ENCODE measurements at regions not wholly inside any gene's neighbourhood (a gene's known extent, or its start where the extent isn't known, plus 50 kb on each side); places are given as distances from the start of the nearest gene placed in this dataset.

DNA sequence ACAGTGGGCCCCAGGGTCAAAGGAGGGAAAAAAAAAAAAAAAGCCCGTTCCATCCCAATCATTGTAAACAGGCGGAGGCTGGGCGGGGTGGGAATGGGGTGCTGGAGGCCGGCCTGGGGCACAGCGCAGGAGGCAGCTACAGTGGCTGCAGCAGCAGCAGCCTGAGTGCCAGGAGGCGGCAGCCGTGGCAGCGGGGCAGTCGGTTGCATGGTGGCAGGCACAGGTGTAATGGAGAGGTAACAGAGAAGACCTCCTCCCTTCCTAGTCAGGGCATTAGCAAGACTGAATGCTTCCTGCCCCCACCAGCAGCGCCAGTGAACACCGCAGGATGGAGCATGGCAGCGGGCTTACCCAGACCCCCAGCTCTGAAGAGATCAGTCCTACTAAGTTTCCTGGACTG is 279.1 kb upstream of the TTC14 start:
- Mint-ChIP-seq H3K36me3 (ENCODE audit: low read depth) (no peaks in the 10 kb centered on the region), H3K27me3 (no peaks in the 10 kb centered on the region), H3K27ac (no peak overlapping the region), H3K4me3 (no peak overlapping the region), H3K9me3 (peaks cover 4% of the 10 kb centered on the region), H3K4me1 (no peaks in the 10 kb centered on the region)
- DNase-seq = no peak
- ATAC-seq = no peak

DNA sequence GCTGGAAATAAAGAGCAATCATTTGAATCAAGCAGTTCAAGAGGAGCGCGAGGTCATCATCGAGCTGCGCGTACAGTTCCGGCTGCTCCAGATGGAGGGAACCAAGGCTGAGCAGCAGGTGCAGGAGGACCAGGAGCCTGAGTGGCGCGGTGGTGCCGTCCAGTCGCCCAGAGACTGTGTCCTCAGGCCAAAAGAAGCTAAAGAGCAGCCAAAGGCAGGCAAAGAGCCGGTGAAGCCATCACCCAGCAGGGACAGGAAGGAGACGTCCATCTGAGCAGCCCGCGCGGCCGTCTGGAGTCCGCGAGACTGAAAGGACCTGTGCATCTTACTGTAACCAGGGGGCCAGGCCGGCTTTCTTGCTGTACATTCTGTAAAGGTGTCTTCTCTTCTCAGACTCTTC is 277.2 kb upstream of the TTC14 start:
- Mint-ChIP-seq H3K4me3 (no peak overlapping the region), H3K4me1 (no peaks in the 10 kb centered on the region), H3K27ac (no peak overlapping the region), H3K9me3 (peaks cover 4% of the 10 kb centered on the region), H3K36me3 (ENCODE audit: low read depth) (no peaks in the 10 kb centered on the region), H3K27me3 (no peaks in the 10 kb centered on the region)
- no peak for ATAC-seq
- DNase-seq = no peak

GRCh38 chr3:180325533-180325932 is 276.4 kb upstream of the TTC14 start:
- H3K27me3 Mint-ChIP-seq = no peaks in the 10 kb centered on the region
- H3K36me3 Mint-ChIP-seq (ENCODE audit: low read depth) = no peaks in the 10 kb centered on the region
- no peaks in the 10 kb centered on the region for H3K4me1 Mint-ChIP-seq
- DNase-seq (no peak), ATAC-seq (no peak)
- H3K9me3 Mint-ChIP-seq = peaks cover 4% of the 10 kb centered on the region
- H3K27ac Mint-ChIP-seq = no peak overlapping the region
- no peak overlapping the region for H3K4me3 Mint-ChIP-seq

- ATAC-seq = no peak
- Mint-ChIP-seq H3K27ac (no peak overlapping the region), H3K9me3 (peaks cover 4% of the 10 kb centered on the region), H3K27me3 (no peaks in the 10 kb centered on the region), H3K4me1 (no peaks in the 10 kb centered on the region), H3K4me3 (no peak overlapping the region), H3K36me3 (ENCODE audit: low read depth) (no peaks in the 10 kb centered on the region)
- DNase-seq = no peak
These were observed 276.0 kb upstream of the TTC14 start for GRCh38 chr3:180325958-180326357.

GRCh38 chr3:180329187-180329586 is 272.8 kb upstream of the TTC14 start:
- Mint-ChIP-seq H3K27me3 (no peaks in the 10 kb centered on the region), H3K4me1 (no peaks in the 10 kb centered on the region), H3K27ac (no peak overlapping the region), H3K36me3 (ENCODE audit: low read depth) (no peaks in the 10 kb centered on the region), H3K4me3 (no peak overlapping the region), H3K9me3 (peaks cover 7% of the 10 kb centered on the region)
- DNase-seq (no peak), ATAC-seq (no peak)

- DNase-seq = no peak
- no peak overlapping the region for H3K27ac Mint-ChIP-seq
- H3K9me3 Mint-ChIP-seq = peaks cover 4% of the 10 kb centered on the region
These were observed 272.1 kb upstream of the TTC14 start for GRCh38 chr3:180329847-180330246.

GRCh38 chr3:180330440-180330839 is 271.5 kb upstream of the TTC14 start:
- Mint-ChIP-seq H3K9me3 (peaks cover 4% of the 10 kb centered on the region), H3K4me3 (no peak overlapping the region), H3K27me3 (no peaks in the 10 kb centered on the region), H3K36me3 (ENCODE audit: low read depth) (no peaks in the 10 kb centered on the region), H3K4me1 (no peaks in the 10 kb centered on the region), H3K27ac (no peak overlapping the region)
- DNase-seq (no peak), ATAC-seq (no peak)

More at GRCh38 chr3:180329847-180330246, 272.1 kb upstream of the TTC14 start:
- Mint-ChIP-seq H3K36me3 (ENCODE audit: low read depth) (no peaks in the 10 kb centered on the region), H3K27me3 (no peaks in the 10 kb centered on the region), H3K4me3 (no peak overlapping the region), H3K4me1 (no peaks in the 10 kb centered on the region)
- ATAC-seq = no peak

GRCh38 chr3:180332608-180333007 is 269.4 kb upstream of the TTC14 start:
- no peaks in the 10 kb centered on the region for H3K27me3 Mint-ChIP-seq

GRCh38 chr3:180335050-180335449 is 266.9 kb upstream of the TTC14 start:
- Mint-ChIP-seq H3K4me1 (no peaks in the 10 kb centered on the region), H3K27ac (no peak overlapping the region), H3K36me3 (ENCODE audit: low read depth) (no peaks in the 10 kb centered on the region), H3K9me3 (peaks cover 4% of the 10 kb centered on the region), H3K27me3 (no peaks in the 10 kb centered on the region), H3K4me3 (no peak overlapping the region)
- ATAC-seq (no peak), DNase-seq (no peak)

More at GRCh38 chr3:180332608-180333007, 269.4 kb upstream of the TTC14 start:
- Mint-ChIP-seq H3K4me1 (no peaks in the 10 kb centered on the region), H3K27ac (no peak overlapping the region), H3K4me3 (no peak overlapping the region), H3K36me3 (ENCODE audit: low read depth) (no peaks in the 10 kb centered on the region), H3K9me3 (peaks cover 4% of the 10 kb centered on the region)
- DNase-seq = no peak
- no peak for ATAC-seq

DNA sequence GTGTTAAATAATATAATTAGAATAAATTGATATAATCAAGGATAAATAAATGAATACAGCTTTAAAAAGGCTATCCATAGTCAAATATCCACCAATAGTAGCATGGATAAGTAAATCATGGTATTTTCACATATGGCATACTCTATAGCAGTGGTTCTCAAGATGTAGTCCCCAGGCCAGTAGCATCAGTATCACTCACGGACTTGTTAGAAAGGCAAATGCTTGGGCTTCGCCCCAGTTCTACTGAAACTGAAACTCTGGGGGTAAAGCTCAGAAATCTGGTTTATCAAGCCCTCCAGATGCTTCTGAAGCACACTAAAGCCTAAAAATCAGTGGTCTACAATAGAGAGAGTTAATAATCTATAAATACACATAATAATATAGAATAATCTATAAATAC is 261.6 kb upstream of the TTC14 start:
- Mint-ChIP-seq H3K36me3 (ENCODE audit: low read depth) (no peaks in the 10 kb centered on the region), H3K27ac (no peak overlapping the region), H3K27me3 (no peaks in the 10 kb centered on the region), H3K4me3 (no peak overlapping the region), H3K9me3 (no peaks in the 10 kb centered on the region), H3K4me1 (no peaks in the 10 kb centered on the region)
- no peak for ATAC-seq
- DNase-seq = no peak

DNA sequence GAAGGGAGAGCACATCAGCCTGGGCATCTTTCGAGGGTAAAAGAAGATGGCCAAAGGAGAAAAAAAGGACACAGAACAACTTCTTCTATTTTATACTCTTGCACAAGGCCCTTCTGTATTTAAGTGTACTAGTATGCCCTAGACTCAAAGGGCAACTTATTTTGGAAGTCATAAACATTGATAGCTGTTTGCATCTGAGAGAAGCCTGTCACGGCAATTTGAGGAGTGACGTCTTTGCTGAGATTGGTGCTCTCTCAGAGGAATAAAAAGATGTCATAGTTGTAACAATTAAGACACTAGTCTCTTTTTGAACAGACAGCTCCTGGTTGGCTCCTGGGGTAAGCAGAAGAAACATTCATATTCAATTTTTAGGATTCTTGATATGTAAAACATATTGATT is 260.4 kb upstream of the TTC14 start:
- Mint-ChIP-seq H3K27me3 (no peaks in the 10 kb centered on the region), H3K27ac (no peak overlapping the region), H3K4me3 (no peak overlapping the region), H3K36me3 (ENCODE audit: low read depth) (no peaks in the 10 kb centered on the region), H3K9me3 (no peaks in the 10 kb centered on the region), H3K4me1 (no peaks in the 10 kb centered on the region)
- ATAC-seq = no peak
- no peak for DNase-seq

DNA sequence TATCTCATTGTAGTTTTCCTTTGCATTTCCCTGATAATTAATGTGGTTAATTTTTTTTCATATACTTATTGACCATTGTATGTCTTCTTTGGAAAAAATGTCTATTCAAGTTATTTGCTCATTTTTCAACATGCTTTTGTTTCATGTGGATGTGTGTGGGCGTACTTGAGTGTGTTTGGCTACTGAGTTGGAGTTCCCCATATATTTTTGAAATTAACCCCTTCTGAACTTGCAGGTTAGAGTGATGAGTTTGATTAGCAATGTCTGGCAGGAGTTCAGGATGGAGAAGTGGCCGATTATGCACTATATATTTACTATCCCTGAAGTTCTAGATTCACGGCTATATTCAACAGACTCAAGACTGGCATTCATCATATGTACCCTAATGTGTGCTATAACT is 250.4 kb upstream of the TTC14 start:
- H3K27ac Mint-ChIP-seq = no peak overlapping the region
- H3K36me3 Mint-ChIP-seq (ENCODE audit: low read depth) = no peaks in the 10 kb centered on the region
- H3K4me3 Mint-ChIP-seq = no peak overlapping the region
- peaks cover 2% of the 10 kb centered on the region for H3K27me3 Mint-ChIP-seq
- DNase-seq = no peak
- H3K9me3 Mint-ChIP-seq = peaks cover 4% of the 10 kb centered on the region
- H3K4me1 Mint-ChIP-seq = no peaks in the 10 kb centered on the region
- no peak for ATAC-seq

GRCh38 chr3:180352261-180352660 is 249.7 kb upstream of the TTC14 start:
- no peak overlapping the region for H3K27ac Mint-ChIP-seq
- H3K4me3 Mint-ChIP-seq = no peak overlapping the region
- H3K9me3 Mint-ChIP-seq = no peaks in the 10 kb centered on the region
- H3K4me1 Mint-ChIP-seq = no peaks in the 10 kb centered on the region
- ATAC-seq (no peak), DNase-seq (no peak)
- peaks cover 2% of the 10 kb centered on the region for H3K27me3 Mint-ChIP-seq
- no peaks in the 10 kb centered on the region for H3K36me3 Mint-ChIP-seq (ENCODE audit: low read depth)

GRCh38 chr3:180354214-180354613 is 247.7 kb upstream of the TTC14 start:
- DNase-seq (no peak), ATAC-seq (no peak)
- no peaks in the 10 kb centered on the region for H3K9me3 Mint-ChIP-seq
- H3K27ac Mint-ChIP-seq = no peak overlapping the region
- no peaks in the 10 kb centered on the region for H3K36me3 Mint-ChIP-seq (ENCODE audit: low read depth)
- H3K27me3 Mint-ChIP-seq = peaks cover 2% of the 10 kb centered on the region
- no peaks in the 10 kb centered on the region for H3K4me1 Mint-ChIP-seq
- no peak overlapping the region for H3K4me3 Mint-ChIP-seq

DNA sequence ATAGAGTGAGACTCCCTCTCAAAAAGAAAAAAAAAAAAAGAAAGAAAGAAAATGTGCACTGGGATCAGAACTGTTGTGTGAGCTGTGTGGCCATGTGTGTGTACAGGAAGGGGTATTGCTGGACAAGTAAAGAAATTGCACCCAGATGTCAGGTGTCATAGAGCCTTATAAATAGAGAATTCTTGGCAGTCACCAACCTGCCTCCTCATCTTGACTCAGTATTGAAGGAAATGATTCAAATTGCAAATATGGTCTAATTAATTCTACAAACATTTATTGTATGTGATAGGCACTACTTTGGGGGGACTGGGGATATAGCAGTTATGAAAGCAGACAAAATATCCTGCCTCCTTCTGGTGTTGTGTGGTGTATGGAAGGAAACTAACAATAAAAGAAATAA is 243.8 kb upstream of the TTC14 start:
- H3K4me1 Mint-ChIP-seq = no peaks in the 10 kb centered on the region
- H3K27me3 Mint-ChIP-seq = peaks cover 2% of the 10 kb centered on the region
- no peak overlapping the region for H3K4me3 Mint-ChIP-seq
- H3K27ac Mint-ChIP-seq = no peak overlapping the region
- peaks cover 4% of the 10 kb centered on the region for H3K9me3 Mint-ChIP-seq
- no peaks in the 10 kb centered on the region for H3K36me3 Mint-ChIP-seq (ENCODE audit: low read depth)
- ATAC-seq (no peak), DNase-seq (no peak)

Measured in activated naive CD8-positive, alpha-beta T cell treated with anti-CD3 and anti-CD28 coated beads, Interleukin-2, amount 50 U/mL, for 24 hours (primary cell).